NCI-H69 (cell line): ENCODE measurements at regions not wholly inside any gene's neighbourhood (a gene's known extent, or its start where the extent isn't known, plus 50 kb on each side); places are given as distances from the start of the nearest gene placed in this dataset.
"Not testable (repeated sequence)": the region's sequence is repeated elsewhere in the genome, so short reads cannot be mapped to it uniquely, and the experiment has no call there.

ENCODE experiments used
- DNase-seq: peaks from one replicate; lab custom pipeline; 2025; lab: John Stamatoyannopoulos, UW

GRCh38 chr4:184950117-184950830 lies 68.0 kb upstream of the HELT start:
- no peak for DNase-seq

GRCh38 chr4:184950926-184951325 lies 67.4 kb upstream of the HELT start:
- no peak for DNase-seq

DNA sequence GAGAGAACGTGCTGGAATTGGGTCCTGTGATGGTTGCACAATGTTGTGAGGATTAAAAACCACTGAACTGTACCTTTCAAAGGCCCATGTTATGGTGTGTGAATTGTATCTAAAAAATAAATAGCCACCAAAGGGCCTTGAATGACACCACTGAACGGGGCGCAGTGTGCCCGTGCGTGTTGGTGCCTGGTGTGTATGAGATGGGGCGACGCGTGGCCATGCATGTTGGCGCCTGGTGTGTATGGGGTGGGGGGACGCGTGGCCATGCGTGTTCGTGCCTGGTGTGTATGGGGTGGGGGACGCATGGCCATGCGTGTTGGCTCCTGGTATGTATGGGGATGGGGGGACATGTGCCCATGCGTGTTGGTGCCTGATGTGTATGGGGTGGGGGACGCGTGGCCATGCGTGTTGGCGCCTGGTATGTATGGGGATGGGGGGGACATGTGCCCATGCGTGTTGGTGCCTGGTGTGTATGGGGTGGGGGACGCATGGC lies 66.6 kb upstream of the HELT start:
- no peak for DNase-seq

DNA sequence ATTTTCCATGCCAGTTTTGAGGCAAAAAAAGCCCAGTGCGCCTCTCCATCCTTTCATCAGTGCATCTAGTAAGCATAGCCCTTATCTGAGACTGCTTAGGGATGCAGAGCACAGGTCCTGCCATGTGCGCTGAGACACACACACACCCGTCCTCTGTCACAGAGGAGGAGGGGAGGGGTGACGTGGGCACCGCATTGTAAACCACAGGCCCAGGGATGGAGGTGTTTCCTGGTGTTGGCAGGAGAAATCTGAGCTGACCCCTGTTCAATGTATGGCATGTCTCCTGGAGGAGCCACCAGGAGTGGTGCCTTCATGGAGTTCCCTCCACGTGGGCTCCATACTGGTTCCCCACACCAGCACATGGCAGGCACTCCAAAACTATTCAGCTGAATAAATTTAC lies 65.8 kb upstream of the HELT start:
- DNase-seq: no peak

DNA sequence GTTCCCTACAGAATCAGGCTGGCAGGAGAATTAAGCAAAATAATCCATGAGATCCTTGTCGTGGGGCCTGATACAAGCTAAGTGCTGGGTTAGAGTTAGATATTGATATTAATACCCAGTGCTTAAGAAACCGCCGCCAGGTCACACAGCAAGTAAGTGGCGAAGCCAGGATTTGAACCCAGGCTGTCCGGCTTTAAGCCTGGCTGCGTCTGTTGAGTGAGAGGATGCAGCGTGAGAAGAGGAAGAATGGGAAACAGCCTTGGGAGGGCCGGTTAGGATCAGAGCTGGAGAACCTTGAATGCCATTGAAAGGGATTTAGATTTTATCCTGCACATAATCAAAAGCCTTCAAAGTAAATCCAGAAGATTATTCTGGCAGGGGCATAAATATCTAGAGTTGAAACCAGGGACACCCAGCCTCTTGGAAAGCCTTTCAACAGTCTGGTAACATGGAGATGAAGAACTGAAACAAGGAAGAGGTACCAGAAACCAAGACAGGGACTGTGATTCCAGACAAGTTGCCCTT lies 64.8 kb upstream of the HELT start:
- DNase-seq: no peak

- DNase-seq: no peak
Observed at GRCh38 chr4:184953971-184954370, 64.3 kb upstream of the HELT start.

DNA sequence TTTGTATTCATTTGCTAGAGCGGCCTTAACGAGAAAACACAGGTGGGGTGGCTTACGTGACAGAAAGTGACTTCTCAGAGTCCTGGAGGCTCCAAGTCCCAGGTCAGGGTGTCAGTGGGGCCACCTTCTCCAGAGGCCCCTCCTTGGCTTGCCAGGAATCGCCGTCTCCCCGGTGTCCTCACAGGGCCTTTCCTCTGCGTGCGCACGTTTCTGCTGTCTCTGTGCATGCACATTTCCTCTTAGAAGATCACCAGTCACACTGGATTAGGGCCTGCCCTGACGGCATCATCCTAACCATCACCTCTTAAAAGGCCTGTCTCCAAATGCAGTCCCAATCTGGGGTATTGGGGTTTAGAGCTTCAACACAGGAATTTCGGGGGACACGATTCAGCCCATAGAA lies 63.8 kb upstream of the HELT start:
- no peak for DNase-seq

DNA sequence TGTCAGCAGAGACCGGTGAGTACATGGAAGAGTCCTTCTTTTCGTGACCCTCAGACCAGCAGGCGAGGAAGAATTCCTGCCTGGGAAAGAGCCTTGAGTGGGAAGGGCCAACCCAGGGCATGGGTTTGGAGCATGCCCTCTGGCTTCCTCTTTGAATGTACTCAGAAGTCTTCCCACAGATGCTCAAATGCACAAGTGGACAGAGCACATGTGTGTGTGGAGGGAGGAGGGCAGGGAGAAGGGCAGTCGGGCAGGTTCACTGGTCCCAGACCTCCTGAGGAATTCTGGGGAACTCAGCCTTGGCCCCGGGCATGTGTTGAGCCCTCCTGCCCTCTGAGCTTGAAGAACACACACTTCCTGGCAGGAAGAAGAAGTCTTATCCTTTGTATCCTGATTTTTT lies 63.2 kb upstream of the HELT start:
- DNase-seq: no peak

- DNase-seq: no peak
Observed at GRCh38 chr4:184955636-184956035, 62.7 kb upstream of the HELT start.

DNA sequence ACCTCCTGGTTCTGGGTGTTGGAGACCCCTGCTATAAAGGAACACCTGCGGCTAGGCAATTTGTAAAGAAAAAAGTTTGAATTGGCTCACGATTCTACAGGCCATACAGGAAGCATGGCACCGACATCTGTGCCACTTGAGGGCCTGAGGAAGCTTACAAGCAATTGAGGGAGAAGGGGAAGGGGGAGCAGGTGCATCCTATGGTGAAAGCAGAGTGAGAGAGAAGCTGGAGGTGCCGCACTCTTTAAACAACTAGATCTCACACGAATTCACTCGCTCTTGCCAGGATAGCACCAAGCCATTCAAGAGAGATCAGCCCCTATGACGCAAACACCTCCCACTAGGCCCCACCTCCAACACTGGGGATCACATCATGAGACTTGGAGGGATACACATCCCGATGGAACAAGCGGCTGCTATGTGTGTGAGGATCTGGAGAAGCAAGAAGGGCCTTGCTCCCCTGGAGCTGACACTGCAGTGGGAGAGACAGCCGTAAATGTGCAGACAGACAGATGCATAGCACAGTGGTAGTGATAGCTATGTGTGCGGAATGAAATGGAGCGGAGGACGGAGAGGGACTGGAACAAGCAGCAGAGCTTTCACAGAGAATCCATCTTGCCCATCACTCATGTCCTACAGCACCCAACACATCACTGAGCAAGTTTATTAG lies 60.7 kb upstream of the HELT start:
- DNase-seq: no peak

GRCh38 chr4:184958127-184958922 lies 60.0 kb upstream of the HELT start:
- peak; percentile 5 for DNase-seq

GRCh38 chr4:184958923-184959210 lies 59.4 kb upstream of the HELT start:
- no peak for DNase-seq

GRCh38 chr4:184959309-184959708 lies 59.0 kb upstream of the HELT start:
- no peak for DNase-seq

DNA sequence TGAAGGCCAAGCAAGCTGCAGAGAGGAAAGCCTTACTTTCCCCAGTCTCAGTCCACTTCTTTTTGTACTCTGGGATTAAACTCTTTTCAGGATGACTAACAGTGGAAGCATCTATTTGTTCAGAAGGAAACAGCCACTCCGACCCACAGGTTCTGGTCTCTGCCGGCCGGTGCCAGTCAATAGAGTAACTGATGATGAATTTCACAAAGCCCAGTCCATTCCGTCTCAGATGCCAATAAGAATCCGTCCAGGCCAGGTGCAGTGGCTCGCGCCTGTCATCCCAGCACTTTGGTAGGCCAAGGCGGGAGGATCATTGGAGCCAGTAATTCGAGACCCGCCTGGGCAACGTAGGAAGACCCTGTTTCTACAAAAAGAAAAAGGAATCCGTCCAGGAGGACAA lies 58.5 kb upstream of the HELT start:
- no peak for DNase-seq

GRCh38 chr4:184960505-184960971 lies 57.8 kb upstream of the HELT start:
- no peak for DNase-seq

DNA sequence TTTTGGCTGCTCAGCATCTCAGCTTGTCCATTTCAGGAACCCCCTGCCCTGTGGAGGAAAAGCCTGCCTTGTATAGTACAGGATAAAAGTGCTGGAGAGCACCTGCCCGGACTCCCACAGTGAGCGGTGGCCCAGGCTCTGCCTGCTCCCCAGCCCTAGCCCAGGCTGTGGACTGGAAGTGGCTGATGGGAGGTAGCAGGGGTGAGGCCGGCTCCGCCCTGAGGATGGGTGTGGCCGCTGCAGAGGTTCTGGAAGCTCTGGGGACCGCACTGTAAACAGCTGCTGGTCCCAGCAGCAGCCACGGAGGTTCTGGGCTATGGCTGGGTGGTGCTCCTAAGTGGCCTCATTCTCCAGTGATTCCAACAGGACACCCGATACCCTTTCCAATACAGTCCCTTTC lies 56.6 kb upstream of the HELT start:
- peak; percentile 13 for DNase-seq

- no peak for DNase-seq
Observed at GRCh38 chr4:184962125-184962638, 56.1 kb upstream of the HELT start.

- DNase-seq: not testable (repeated sequence)
Observed at GRCh38 chr4:184965230-184966050, 52.9 kb upstream of the HELT start.

DNA sequence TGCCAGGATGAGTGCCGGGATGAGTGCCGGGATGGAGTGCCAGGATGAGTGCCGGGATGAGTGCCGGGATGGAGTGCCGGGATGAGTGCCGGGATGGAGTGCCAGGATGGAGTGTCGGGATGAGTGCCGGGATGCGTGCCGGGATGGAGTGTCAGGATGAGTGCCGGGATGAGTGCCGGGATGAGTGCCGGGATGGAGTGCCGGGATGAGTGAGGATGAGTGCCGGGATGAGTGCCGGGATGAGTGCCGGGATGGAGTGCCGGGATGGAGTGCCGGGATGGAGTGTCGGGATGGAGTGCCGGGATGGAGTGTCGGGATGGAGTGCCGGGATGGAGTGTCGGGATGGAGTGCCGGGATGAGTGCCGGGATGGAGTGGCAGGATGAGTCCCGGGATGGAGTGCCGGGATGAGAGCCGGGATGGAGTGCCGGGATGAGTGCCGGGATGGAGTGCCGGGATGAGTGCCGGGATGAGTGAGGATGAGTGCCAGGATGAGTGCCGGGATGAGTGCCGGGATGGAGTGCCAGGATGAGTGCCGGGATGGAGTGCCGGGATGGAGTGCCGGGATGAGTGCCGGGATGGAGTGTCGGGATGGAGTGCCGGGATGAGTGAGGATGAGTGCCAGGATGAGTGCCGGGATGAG lies 52.1 kb upstream of the HELT start:
- DNase-seq: not testable (repeated sequence)

- not testable (repeated sequence) for DNase-seq
Observed at GRCh38 chr4:184967699-184968098, 50.6 kb upstream of the HELT start.

GRCh38 chr4:184968366-184968765 lies 49.9 kb upstream of the HELT start:
- DNase-seq: no peak
